AG09309 (cell line): ENCODE measurements at regions not wholly inside any gene's neighbourhood (a gene's known extent, or its start where the extent isn't known, plus 50 kb on each side); places are given as distances from the start of the nearest gene placed in this dataset.

Experiments
- DNase-seq: peaks from one replicate; pipeline ENCODE4 v3.0.0-alpha.2; 2010; ENCODE audit warnings: low read depth
- H3K4me3 ChIP-seq: 2 replicates; pipeline ENCODE4 v1.5.1; 2011; ENCODE audit warnings: mild to moderate bottlenecking, low read depth, low read length, moderate library complexity; ENCODE audit not compliant: control insufficient read depth
- CTCF ChIP-seq: IDR thresholded peaks from 2 replicates; pipeline ENCODE4 v1.5.1; 2011; ENCODE audit warnings: mild to moderate bottlenecking, low read depth, low read length, inconsistent platforms; ENCODE audit not compliant: insufficient read depth, control insufficient read depth; ENCODE audit errors: missing control alignments

DNA sequence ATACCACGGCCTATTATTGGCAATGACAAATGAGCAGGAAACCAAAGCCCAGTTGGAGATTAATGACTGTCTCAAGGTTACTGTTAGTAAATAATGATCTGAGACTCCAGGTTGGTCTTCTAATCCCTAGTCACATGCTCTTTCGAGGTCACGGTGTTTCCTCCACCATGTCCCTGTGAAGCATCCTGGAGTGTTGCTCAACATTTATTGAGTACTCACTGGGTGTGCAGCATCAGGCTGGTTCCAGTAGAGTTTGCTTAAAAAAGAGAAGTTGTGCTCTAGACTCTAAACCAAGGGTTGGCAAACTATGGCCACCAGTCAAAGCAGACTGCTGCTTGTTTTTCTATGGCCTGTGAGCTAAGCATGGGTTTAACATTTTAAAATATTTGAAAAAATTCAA lies 263.8 kb upstream of the ATP5MC3 start:
- TF ChIP-seq CTCF: no peak
- H3K4me3 ChIP-seq: no peak overlapping the region
- DNase-seq: no peak

DNA sequence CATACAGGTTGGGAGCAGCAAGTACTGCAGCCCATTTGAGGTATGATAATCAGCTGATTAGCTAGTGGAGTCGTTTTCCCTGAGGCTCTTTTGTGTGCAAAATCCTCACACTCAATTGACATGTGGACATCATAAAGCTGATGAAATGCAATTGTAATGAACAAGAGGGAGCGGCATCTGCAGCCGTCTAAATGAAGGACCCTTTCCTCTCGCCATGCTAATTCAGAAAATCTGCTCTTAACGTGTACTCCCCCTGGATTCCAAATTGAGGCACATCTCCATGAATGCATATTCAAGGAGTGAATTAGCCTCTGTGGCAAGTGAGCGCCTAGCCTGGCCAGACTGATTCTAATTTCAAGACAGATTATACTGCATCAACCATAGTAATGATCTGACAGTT lies 260.9 kb upstream of the ATP5MC3 start:
- DNase-seq: no peak
- H3K4me3 ChIP-seq: no peak overlapping the region
- no peak for TF ChIP-seq CTCF

DNA sequence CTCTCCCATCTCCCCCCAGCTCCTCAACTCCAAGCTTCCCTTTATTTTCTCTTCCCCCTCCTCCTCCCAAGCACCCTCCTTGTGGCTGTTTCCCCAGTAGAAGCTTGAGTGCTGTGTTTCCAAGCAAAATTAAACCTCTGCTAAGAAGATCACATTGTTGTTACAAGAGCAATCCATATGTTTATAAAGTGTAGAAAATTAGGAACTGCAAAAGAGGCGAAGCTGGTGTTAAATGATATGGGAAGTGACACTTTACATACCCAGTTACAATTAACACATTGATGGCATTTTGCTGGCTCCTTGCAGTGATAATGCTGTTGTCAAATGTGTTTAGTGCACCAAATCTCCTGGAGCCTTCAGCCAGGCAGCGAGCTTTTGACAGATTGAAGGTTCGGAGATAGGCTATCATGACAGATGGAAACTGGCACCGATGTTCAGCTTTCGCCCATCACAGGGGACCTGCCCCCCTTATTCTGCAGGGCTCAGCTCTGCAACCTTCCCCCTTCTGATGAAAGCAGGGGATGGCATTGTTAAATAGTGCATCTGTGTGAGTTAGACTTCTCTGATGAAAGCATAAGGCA lies 259.8 kb upstream of the ATP5MC3 start:
- H3K4me3 ChIP-seq: no peak overlapping the region
- no peak for DNase-seq

GRCh38 chr2:175439416-175439815 lies 257.9 kb upstream of the ATP5MC3 start:
- no peak overlapping the region for H3K4me3 ChIP-seq
- no peak for TF ChIP-seq CTCF
- DNase-seq: no peak

More for the DNA sequence above, 259.8 kb upstream of the ATP5MC3 start:
- no peak for TF ChIP-seq CTCF

GRCh38 chr2:175437167-175437566 lies 255.7 kb upstream of the ATP5MC3 start:
- TF ChIP-seq CTCF: no peak
- H3K4me3 ChIP-seq: no peak overlapping the region
- DNase-seq: no peak

DNA sequence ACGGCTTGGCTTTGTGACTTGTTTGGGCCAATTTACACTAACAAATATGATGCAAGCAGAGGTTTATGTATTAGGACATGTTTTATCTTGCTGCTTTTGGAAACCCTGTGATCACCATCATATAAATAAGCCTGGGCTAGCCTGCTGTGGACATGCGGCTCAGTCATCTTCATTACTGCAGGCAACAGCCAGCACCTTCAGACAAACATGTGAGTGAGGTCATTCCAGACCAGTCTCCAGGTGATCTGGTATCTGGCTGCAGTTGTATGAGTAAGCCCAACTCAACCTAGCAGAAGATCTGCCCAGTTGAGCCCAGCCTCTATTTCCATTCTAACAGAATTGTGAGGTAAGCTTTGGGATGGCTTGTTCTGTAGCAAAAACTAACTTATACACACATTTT lies 254.6 kb upstream of the ATP5MC3 start:
- DNase-seq: no peak
- H3K4me3 ChIP-seq: no peak overlapping the region
- TF ChIP-seq CTCF: no peak

DNA sequence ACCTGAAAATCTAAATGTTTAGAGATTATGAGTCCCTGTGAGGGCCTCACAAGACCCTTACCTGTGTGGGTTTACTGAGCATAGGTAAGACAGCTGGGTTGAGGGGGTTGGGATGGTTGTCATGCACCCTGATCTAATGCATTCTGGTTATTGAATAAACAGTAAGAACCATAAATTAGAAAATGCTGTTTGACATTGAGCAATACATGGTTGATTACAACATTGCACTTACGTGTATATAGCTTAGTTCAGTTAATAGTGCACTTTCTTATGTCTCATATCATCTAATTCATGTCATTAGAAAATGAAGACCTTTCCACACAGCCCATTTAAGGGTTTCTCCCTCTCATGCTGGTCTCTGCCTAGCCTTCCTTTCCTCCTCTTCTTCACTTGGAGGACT lies 253.5 kb upstream of the ATP5MC3 start:
- no peak for TF ChIP-seq CTCF
- H3K4me3 ChIP-seq: no peak overlapping the region
- no peak for DNase-seq
